NB4 (cell line): ENCODE measurements at regions not wholly inside any gene's neighbourhood (a gene's known extent, or its start where the extent isn't known, plus 50 kb on each side); places are given as distances from the start of the nearest gene placed in this dataset.

Experiments
- DNase-seq: peaks from one replicate; pipeline ENCODE4 v3.0.0; 2010; ENCODE audit warnings: low read depth
- H3K4me3 ChIP-seq: one replicate; pipeline ENCODE4 v1.5.1; 2011; ENCODE audit warnings: mild to moderate bottlenecking, low read depth, low read length, moderate library complexity
- MYC ChIP-seq: IDR thresholded peaks from 2 replicates; pipeline ENCODE4 v1.6.1; 2011; ENCODE audit warnings: low read depth, low read length
- POLR2A ChIP-seq: IDR thresholded peaks from 2 replicates; pipeline ENCODE4 v1.6.1; 2011; ENCODE audit warnings: mild to moderate bottlenecking; ENCODE audit not compliant: insufficient read length; ENCODE audit errors: extremely low read depth
- TF ChIP-seq, protein P1 (sequence below): IDR thresholded peaks from 2 replicates; pipeline ENCODE4 v1.6.1; 2011; ENCODE audit warnings: low read depth, low read length
- TF ChIP-seq, protein P2 (sequence below): IDR thresholded peaks from one replicate; pipeline ENCODE4 v1.5.1; 2012; ENCODE audit warnings: low read depth, low read length

DNA sequence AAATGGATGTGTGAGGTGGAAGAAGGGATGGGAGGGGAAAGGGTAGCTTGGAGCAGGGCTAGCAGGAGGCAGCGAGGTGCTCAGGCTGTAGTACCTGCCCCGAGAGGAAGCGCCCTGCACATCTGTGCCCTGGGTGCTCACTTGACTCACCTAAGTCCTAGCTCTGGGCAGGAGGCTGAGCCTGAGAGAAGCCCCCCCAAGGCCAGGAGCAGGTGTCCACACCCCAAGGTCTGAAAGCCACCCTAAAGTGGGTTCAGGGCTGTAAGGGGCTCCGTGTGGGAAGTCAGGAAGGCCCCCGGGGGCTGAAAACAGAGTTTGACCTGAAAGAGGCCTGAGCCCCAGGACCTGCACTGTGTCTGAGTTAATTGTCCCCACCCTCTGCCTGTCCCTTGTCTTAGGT lies 95.8 kb upstream of the PODXL start:
- TF ChIP-seq, protein P1, sequence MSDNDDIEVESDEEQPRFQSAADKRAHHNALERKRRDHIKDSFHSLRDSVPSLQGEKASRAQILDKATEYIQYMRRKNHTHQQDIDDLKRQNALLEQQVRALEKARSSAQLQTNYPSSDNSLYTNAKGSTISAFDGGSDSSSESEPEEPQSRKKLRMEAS = no peak
- TF ChIP-seq, protein P2, sequence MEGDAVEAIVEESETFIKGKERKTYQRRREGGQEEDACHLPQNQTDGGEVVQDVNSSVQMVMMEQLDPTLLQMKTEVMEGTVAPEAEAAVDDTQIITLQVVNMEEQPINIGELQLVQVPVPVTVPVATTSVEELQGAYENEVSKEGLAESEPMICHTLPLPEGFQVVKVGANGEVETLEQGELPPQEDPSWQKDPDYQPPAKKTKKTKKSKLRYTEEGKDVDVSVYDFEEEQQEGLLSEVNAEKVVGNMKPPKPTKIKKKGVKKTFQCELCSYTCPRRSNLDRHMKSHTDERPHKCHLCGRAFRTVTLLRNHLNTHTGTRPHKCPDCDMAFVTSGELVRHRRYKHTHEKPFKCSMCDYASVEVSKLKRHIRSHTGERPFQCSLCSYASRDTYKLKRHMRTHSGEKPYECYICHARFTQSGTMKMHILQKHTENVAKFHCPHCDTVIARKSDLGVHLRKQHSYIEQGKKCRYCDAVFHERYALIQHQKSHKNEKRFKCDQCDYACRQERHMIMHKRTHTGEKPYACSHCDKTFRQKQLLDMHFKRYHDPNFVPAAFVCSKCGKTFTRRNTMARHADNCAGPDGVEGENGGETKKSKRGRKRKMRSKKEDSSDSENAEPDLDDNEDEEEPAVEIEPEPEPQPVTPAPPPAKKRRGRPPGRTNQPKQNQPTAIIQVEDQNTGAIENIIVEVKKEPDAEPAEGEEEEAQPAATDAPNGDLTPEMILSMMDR = no peak
- TF ChIP-seq POLR2A = no peak
- TF ChIP-seq MYC = no peak
- DNase-seq = no peak
- H3K4me3 ChIP-seq = no peak overlapping the region

DNA sequence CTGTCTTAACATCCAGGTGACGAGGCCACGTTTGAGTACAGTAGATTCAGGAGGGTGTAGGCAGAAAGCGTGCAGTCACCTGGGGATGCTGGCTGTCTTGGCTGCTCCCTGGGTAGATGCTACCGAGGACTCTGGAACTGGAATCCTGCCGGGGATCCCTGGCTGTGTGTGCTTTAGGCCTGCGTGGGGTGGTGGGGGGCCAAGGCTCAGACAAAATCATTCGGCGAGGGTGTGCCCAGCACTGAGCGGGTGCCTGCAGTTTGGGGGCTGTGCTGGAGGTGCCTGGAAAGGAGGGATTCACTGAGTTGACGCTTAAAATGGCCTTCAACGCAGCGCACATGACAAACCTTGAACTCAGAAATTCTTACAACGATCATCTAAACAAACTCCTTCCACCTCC lies 93.5 kb upstream of the PODXL start:
- DNase-seq = no peak
- TF ChIP-seq, protein P1 = no peak
- TF ChIP-seq, protein P2 = no peak
- TF ChIP-seq MYC = no peak
- no peak for TF ChIP-seq POLR2A
- H3K4me3 ChIP-seq = no peak overlapping the region

DNA sequence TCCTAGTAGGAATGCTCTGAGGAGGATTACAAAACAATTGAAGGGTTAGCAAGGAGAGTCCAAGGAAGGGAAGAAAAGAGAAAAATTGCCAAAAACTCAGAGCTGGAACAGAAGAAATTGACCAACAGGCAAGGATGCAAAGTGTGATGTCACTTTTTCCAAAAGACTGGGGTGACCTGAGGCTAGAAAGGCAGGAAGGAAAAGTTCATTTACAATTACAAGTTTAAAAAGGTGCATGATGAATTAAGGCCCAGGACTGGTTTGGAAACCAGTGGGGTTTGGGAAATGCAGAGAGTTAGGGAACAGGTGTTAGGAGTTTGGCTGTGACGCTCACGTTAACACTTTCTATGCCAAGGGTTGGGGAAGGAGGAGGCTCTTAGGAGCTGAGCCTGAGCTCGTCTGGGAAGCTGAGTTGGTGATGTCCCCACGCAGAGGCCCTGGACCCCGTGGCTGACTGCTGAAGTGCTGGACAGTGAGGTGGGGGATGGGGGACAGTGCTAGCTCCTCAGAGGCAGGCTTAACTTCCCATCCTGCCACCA lies 92.6 kb upstream of the PODXL start:
- no peak overlapping the region for H3K4me3 ChIP-seq
- TF ChIP-seq MYC (no peak), POLR2A (no peak)
- TF ChIP-seq, protein P1 = no peak
- TF ChIP-seq, protein P2 = no peak

DNA sequence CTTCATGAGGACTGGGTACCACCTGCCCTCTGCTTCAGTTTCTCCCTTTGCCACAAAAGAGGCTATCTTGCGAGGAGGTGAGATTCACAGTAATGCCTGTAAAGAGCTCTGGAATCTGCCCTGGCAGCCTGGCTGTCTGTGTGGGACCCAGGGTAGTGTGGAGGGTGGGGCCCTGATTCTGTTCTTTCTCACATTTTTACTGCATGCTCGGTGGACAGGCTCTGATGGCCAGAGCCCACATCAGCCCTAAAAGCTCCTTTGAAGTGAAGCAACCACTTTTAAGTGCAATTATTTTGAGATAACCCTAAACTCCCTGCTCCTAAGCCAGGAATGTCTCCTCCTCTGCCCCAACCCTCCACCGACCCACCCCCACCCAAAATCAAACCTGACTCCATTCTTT lies 92.1 kb upstream of the PODXL start:
- TF ChIP-seq, protein P1 = no peak
- H3K4me3 ChIP-seq = no peak overlapping the region
- no peak for DNase-seq

More for the DNA sequence above, 92.6 kb upstream of the PODXL start:
- no peak for DNase-seq

DNA sequence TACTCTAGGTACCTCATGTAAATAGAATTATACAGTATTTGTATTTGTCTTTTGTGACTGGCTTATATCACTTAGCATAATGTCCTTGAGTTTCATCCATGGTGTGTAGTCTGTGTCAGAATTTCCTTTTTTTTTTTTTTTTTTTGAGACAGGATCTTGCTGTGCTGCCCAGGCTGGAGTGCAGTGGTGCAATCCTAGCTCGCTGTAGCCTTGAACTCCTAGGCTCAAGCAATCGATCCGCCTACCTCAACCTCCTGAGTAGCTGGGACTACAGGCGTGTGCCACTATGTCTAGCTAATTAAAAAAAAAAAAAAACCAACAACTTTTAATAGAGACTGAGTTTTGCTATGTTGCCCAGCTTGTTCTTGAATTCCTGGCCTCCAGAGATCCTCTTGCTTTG lies 89.8 kb upstream of the PODXL start:
- no peak for DNase-seq
- no peak overlapping the region for H3K4me3 ChIP-seq
- TF ChIP-seq, protein P2 = no peak
- no peak for TF ChIP-seq MYC
- TF ChIP-seq, protein P1 = no peak
- no peak for TF ChIP-seq POLR2A

DNA sequence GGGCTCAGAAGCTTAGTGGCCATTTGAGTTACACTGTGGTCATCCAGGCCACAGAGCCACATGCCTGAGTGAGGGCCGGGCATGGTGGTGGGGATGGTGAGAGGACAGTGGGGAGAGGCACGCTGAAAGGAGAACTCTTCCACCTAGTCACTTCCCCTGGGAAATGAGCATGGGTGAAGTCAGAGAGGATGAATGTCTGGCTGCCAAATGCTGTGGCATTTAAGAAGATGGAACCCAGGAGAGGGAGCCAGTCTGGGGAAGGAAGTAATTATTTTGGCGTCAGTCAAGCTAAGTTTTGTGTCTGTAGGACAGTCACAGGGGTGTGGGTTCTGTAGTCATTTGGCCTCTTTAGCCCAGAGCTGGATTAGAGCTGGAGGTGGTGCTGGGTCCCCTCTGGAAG lies 86.0 kb upstream of the PODXL start:
- TF ChIP-seq, protein P2 = no peak
- TF ChIP-seq, protein P1 = no peak
- TF ChIP-seq MYC (no peak), POLR2A (no peak)
- no peak for DNase-seq
- H3K4me3 ChIP-seq = no peak overlapping the region
